Choroid plexus epithelial cell (primary cell): ENCODE measurements at regions not wholly inside any gene's neighbourhood (a gene's known extent, or its start where the extent isn't known, plus 50 kb on each side); places are given as distances from the start of the nearest gene placed in this dataset.

ENCODE experiments used
- DNase-seq: peaks from one replicate; pipeline ENCODE4 v3.0.0-alpha.2; 2010; ENCODE audit warnings: low read depth
- H3K4me3 ChIP-seq: 2 replicates; pipeline ENCODE4 v1.5.1; 2011; ENCODE audit warnings: low read depth, mild to moderate bottlenecking, control low read depth, low read length, moderate library complexity
- CTCF ChIP-seq: conservative IDR thresholded peaks from 2 replicates; pipeline ENCODE4 v1.5.1; 2011; ENCODE audit warnings: low read depth, mild to moderate bottlenecking, control low read depth, inconsistent platforms, low read length, moderate library complexity

- no peak for TF ChIP-seq CTCF
- no peak overlapping the region for H3K4me3 ChIP-seq
- DNase-seq: no peak
Observed at GRCh38 chr13:71089056-71089455, 777.9 kb downstream of the DACH1 start.

- DNase-seq: no peak
Observed at GRCh38 chr13:71087432-71087831, 779.6 kb downstream of the DACH1 start.

GRCh38 chr13:71087006-71087405 is 780.0 kb downstream of the DACH1 start:
- no peak overlapping the region for H3K4me3 ChIP-seq
- no peak for DNase-seq
- TF ChIP-seq CTCF: no peak

More at GRCh38 chr13:71087432-71087831, 779.6 kb downstream of the DACH1 start:
- TF ChIP-seq CTCF: no peak
- H3K4me3 ChIP-seq: no peak overlapping the region

GRCh38 chr13:71082631-71083030 is 784.4 kb downstream of the DACH1 start:
- no peak for TF ChIP-seq CTCF
- DNase-seq: no peak
- H3K4me3 ChIP-seq: no peak overlapping the region

- H3K4me3 ChIP-seq: no peak overlapping the region
- TF ChIP-seq CTCF: no peak
- peak; percentile 1 for DNase-seq
Observed at GRCh38 chr13:71079638-71080037, 787.4 kb downstream of the DACH1 start.

- no peak overlapping the region for H3K4me3 ChIP-seq
- no peak for DNase-seq
- TF ChIP-seq CTCF: no peak
Observed at GRCh38 chr13:71068041-71068440, 799.0 kb downstream of the DACH1 start.

- peak; percentile 2 for DNase-seq
- no peak for TF ChIP-seq CTCF
- H3K4me3 ChIP-seq: no peak overlapping the region
Observed at GRCh38 chr13:71067165-71067815, 799.7 kb downstream of the DACH1 start.
